DOHH2 (cell line): ENCODE measurements at regions not wholly inside any gene's neighbourhood (a gene's known extent, or its start where the extent isn't known, plus 50 kb on each side); places are given as distances from the start of the nearest gene placed in this dataset.

ENCODE experiments used
- H3F3A ChIP-seq: fragments of 200-600 bp; sonication (generic), shearing (Covaris generic); 2 replicates; pipeline ENCODE4 v1.6.0; 2016; ENCODE audit warnings: antibody characterized with exemption, mild to moderate bottlenecking; ENCODE audit not compliant: control insufficient read depth, insufficient read depth
- H3K27ac ChIP-seq: fragments of 200-600 bp; sonication (generic); 2 replicates; pipeline ENCODE4 v1.5.1; 2014; ENCODE audit warnings: low read depth, mild to moderate bottlenecking, low read length, moderate library complexity
- H3K27me3 ChIP-seq: fragments of 200-600 bp; sonication (generic); 2 replicates; pipeline ENCODE4 v1.6.1; 2014; ENCODE audit warnings: mild to moderate bottlenecking, low read length, mixed read lengths; ENCODE audit not compliant: control insufficient read depth
- H3K36me3 ChIP-seq: fragments of 200-600 bp; sonication (generic); 2 replicates; pipeline ENCODE4 v1.6.1; 2014; ENCODE audit warnings: mild to moderate bottlenecking, low read length, moderate library complexity, mixed read lengths; ENCODE audit not compliant: control insufficient read depth
- H3K4me1 ChIP-seq: fragments of 200-600 bp; sonication (generic); 2 replicates; pipeline ENCODE4 v1.6.1; 2014; ENCODE audit warnings: mild to moderate bottlenecking, low read length, mixed read lengths; ENCODE audit not compliant: control insufficient read depth
- H3K4me2 ChIP-seq: fragments of 200-600 bp; sonication (generic); 2 replicates; pipeline ENCODE4 v1.6.0; 2014; ENCODE audit warnings: mild to moderate bottlenecking, low read length, moderate library complexity
- H3K4me3 ChIP-seq: fragments of 200-600 bp; sonication (generic); 2 replicates; pipeline ENCODE4 v1.5.1; 2014; ENCODE audit warnings: mild to moderate bottlenecking, low read length, mixed read lengths
- H3K79me2 ChIP-seq: fragments of 200-600 bp; sonication (generic); 2 replicates; pipeline ENCODE4 v1.6.1; 2014; ENCODE audit warnings: mild to moderate bottlenecking, low read length, mixed read lengths; ENCODE audit not compliant: control insufficient read depth
- H3K9me2 ChIP-seq: fragments of 200-600 bp; sonication (generic); replicated peaks from 2 replicates; pipeline ENCODE4 v1.6.1; 2014; ENCODE audit warnings: mild to moderate bottlenecking, low read length, mixed read lengths; ENCODE audit not compliant: control insufficient read depth
- H3K9me3 ChIP-seq: fragments of 200-600 bp; sonication (generic); 2 replicates; pipeline ENCODE4 v1.6.1; 2014; ENCODE audit warnings: antibody characterized with exemption, low read length, mixed read lengths; ENCODE audit not compliant: control insufficient read depth, insufficient read depth
- H4K20me1 ChIP-seq: fragments of 200-600 bp; sonication (generic); 2 replicates; pipeline ENCODE4 v1.6.0; 2014; ENCODE audit warnings: low read depth, mild to moderate bottlenecking, antibody characterized with exemption, low read length, moderate library complexity; ENCODE audit not compliant: control insufficient read depth, insufficient read depth
- CTCF ChIP-seq: fragments of 200-600 bp; sonication (generic); IDR thresholded peaks from one replicate; pipeline ENCODE4 v1.5.1; 2014; ENCODE audit warnings: antibody characterized with exemption, mild to moderate bottlenecking, low read depth, low read length; ENCODE audit not compliant: poor library complexity, severe bottlenecking
- EZH2phosphoT487 ChIP-seq: fragments of 200-600 bp; sonication (generic); IDR thresholded peaks from 2 replicates; pipeline ENCODE4 v1.6.1; 2017; ENCODE audit warnings: borderline replicate concordance, mild to moderate bottlenecking, antibody characterized with exemption, low read length, moderate library complexity, mixed read lengths

- H4K20me1 ChIP-seq, result no peaks in the 10 kb centered on the region
- H3K4me1 ChIP-seq, result no peaks in the 10 kb centered on the region
- H3K4me2 ChIP-seq, result no peak overlapping the region
Observed at GRCh38 chr3:162601101-162601670, 1104.6 kb downstream of the OTOL1 start.

DNA sequence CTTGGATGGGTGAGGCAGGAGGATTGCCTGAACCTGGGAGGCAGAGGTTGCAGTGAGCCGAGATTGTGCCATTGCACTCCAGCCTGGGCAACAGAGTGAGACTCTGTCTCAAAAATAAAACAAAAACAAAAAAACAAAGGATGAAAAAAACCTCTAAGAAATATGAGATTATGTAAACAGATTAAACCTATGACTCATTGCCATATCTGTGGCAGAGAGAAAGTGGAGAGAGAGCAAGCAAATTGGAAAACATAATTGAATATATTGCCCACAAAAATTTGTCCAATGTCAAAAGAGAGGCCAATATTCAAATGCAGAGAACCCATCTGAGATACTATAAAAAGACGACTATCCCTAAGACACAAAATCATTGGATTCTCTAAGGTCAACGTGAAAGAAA, 1106.0 kb downstream of the OTOL1 start:
- no peaks in the 10 kb centered on the region for H3K4me1 ChIP-seq

More at GRCh38 chr3:162601101-162601670, 1104.6 kb downstream of the OTOL1 start:
- Histone ChIP-seq H3K9me3 (no peaks in the 10 kb centered on the region), H3K4me3 (no peak overlapping the region), H3F3A (no peaks in the 10 kb centered on the region), H3K36me3 (no peaks in the 10 kb centered on the region), H3K27me3 (no peaks in the 10 kb centered on the region), H3K9me2 (no peaks in the 10 kb centered on the region), H3K27ac (no peak overlapping the region), H3K79me2 (no peaks in the 10 kb centered on the region)
- TF ChIP-seq CTCF, result no peak
- TF ChIP-seq EZH2phosphoT487, result no peak

DNA sequence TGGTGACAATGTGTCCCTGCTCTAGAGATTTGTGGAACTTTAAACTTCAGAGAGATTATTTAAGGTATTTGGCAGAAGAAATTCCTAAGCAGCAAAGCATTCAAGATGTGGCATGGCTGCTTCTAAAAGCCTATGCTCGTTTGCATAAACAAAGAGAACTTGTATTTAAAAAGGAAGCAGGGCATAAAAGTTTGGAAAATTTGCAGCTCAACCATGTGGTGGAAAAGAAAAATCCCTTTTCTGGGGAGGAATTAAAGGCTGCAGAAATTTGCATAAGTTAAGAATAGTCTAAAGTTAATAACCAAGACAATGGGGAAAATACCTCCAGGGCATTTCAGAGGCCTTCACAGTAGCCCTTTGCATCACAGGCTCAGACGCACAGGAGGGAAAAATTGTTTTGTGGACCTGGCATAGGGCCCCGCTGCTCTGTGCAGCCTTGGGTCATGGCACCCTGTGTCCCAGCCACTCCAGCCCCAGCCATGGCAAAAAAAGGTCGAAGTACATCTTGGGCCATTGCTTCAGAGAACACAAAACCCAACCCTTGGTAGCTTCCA, 1109.1 kb downstream of the OTOL1 start:
- H3F3A ChIP-seq, result no peaks in the 10 kb centered on the region
- H4K20me1 ChIP-seq, result no peaks in the 10 kb centered on the region
- H3K27me3 ChIP-seq, result no peaks in the 10 kb centered on the region
- H3K4me2 ChIP-seq, result no peak overlapping the region
- H3K4me1 ChIP-seq, result no peaks in the 10 kb centered on the region
- no peaks in the 10 kb centered on the region for H3K9me2 ChIP-seq
- H3K79me2 ChIP-seq, result no peaks in the 10 kb centered on the region
- no peak overlapping the region for H3K4me3 ChIP-seq
- TF ChIP-seq CTCF (no peak), EZH2phosphoT487 (no peak)
- no peaks in the 10 kb centered on the region for H3K9me3 ChIP-seq
- no peaks in the 10 kb centered on the region for H3K36me3 ChIP-seq
- H3K27ac ChIP-seq, result no peak overlapping the region

More for the DNA sequence above, 1106.0 kb downstream of the OTOL1 start:
- Histone ChIP-seq H3K9me3 (no peaks in the 10 kb centered on the region), H3K79me2 (no peaks in the 10 kb centered on the region), H3K27me3 (no peaks in the 10 kb centered on the region), H3K27ac (no peak overlapping the region), H4K20me1 (no peaks in the 10 kb centered on the region), H3K36me3 (no peaks in the 10 kb centered on the region), H3K9me2 (no peaks in the 10 kb centered on the region), H3K4me3 (no peak overlapping the region), H3F3A (no peaks in the 10 kb centered on the region), H3K4me2 (no peak overlapping the region)
- TF ChIP-seq CTCF (no peak), EZH2phosphoT487 (no peak)
